Gastroesophageal sphincter (tissue), 4 donors: ENCODE measurements at regions not wholly inside any gene's neighbourhood (a gene's known extent, or its start where the extent isn't known, plus 50 kb on each side); places are given as distances from the start of the nearest gene placed in this dataset.

ENCODE experiments used
- ATAC-seq: fragments of 150-250 bp; one replicate; pipeline ENCODE4 v1.9.1; 2016; ENCODE audit warnings: mild to moderate bottlenecking, moderate library complexity
- H3K27ac ChIP-seq, 4 donors: fragments of 200-600 bp; sonication (generic) in 3 of 4; 1 replicate in 3 of 4; 2 replicates in 1 of 4; pipeline ENCODE4 v1.5.1; 2016 to 2019
- H3K27me3 ChIP-seq: fragments of 200-600 bp; sonication (generic); one replicate; pipeline ENCODE4 v1.5.1; 2019
- H3K36me3 ChIP-seq, 2 donors: fragments of 200-600 bp; sonication (generic); one replicate each; pipeline ENCODE4 v1.5.1; 2019; ENCODE audit warnings: control low read depth in 1 of 2
- H3K4me1 ChIP-seq, 3 donors: fragments of 200-600 bp; sonication (generic); 1 replicate in 2 of 3; 2 replicates in 1 of 3; pipeline ENCODE4 v1.5.1; 2016 to 2019; ENCODE audit warnings: control low read depth in 2 of 3
- H3K4me3 ChIP-seq, 2 donors: fragments of 200-600 bp; sonication (generic); one replicate each; pipeline ENCODE4 v1.5.1; 2019; ENCODE audit warnings: mild to moderate bottlenecking in 1 of 2, moderate library complexity in 1 of 2
- H3K9me3 ChIP-seq, 3 donors: fragments of 200-600 bp; sonication (generic); one replicate each; pipeline ENCODE4 v1.5.1; 2017 to 2019; ENCODE audit warnings: control low read depth in 2 of 3
- CTCF ChIP-seq, 4 experiments: fragments of 200-600 bp in 2 of 4; fragments of 450-650 bp in 2 of 4; sonication (generic) in 1 of 4; IDR thresholded peaks; one replicate each; pipeline ENCODE4 v1.5.1; 2017 to 2019; ENCODE audit warnings: antibody characterized with exemption in 4 of 4, mild to moderate bottlenecking in 2 of 4, moderate library complexity in 2 of 4
- EP300 ChIP-seq: sonication (generic); formaldehyde crosslinking; IDR thresholded peaks from one replicate; pipeline ENCODE4 v1.6.1; 2017; ENCODE audit warnings: antibody characterized with exemption, mild to moderate bottlenecking
- POLR2A ChIP-seq, 2 donors: fragments of 450-650 bp; IDR thresholded peaks; one replicate each; pipeline ENCODE4 v1.6.1; 2017; ENCODE audit warnings: antibody characterized with exemption in 2 of 2, mild to moderate bottlenecking in 2 of 2, moderate library complexity in 1 of 2
- POLR2AphosphoS5 ChIP-seq: sonication (generic); formaldehyde crosslinking; IDR thresholded peaks from one replicate; pipeline ENCODE4 v1.6.1; 2017; ENCODE audit warnings: antibody characterized with exemption
- WGBS, 2 donors: methylation state at CpG; one replicate each; pipeline ENCODE4 v1.1.5; 2018; ENCODE audit warnings: low coverage in 1 of 2; 5-methylcytosine and 5-hydroxymethylcytosine counted together

GRCh38 chr6:113290684-113291083, 566.5 kb upstream of the MARCKS start:
- Histone ChIP-seq H3K4me1 (peaks cover 0 to 11% (median 0%) of the 10 kb centered on the region in 3 donors), H3K27ac (no peak overlapping the region), H3K4me3 (no peak overlapping the region), H3K9me3 (no peaks in the 10 kb centered on the region), H3K36me3 (no peaks in the 10 kb centered on the region), H3K27me3 (no peaks in the 10 kb centered on the region)
- no peak for TF ChIP-seq CTCF (IDR thresholded peaks at IDR 0.05)
- no peak for TF ChIP-seq POLR2AphosphoS5
- TF ChIP-seq EP300: no peak
- TF ChIP-seq POLR2A (IDR thresholded peaks at IDR 0.05): no peak
- no peak for ATAC-seq
- 63 to 77% methylated on average over 1 of the region's 1 CpG for WGBS, 2 donors

GRCh38 chr6:113291751-113292445, 565.2 kb upstream of the MARCKS start:
- H3K9me3 ChIP-seq: no peaks in the 10 kb centered on the region
- 39% methylated on average over 4 of the region's 4 CpGs for WGBS, 2 donors
- no peaks in the 10 kb centered on the region for H3K36me3 ChIP-seq
- H3K4me3 ChIP-seq: no peak overlapping the region
- no peak overlapping the region for H3K27ac ChIP-seq
- no peak for ATAC-seq
- TF ChIP-seq EP300 (no peak), POLR2AphosphoS5 (no peak), CTCF (IDR thresholded peaks at IDR 0.05) (no peak), POLR2A (IDR thresholded peaks at IDR 0.05) (no peak)
- H3K27me3 ChIP-seq: no peaks in the 10 kb centered on the region
- H3K4me1 ChIP-seq: peaks cover 0 to 11% (median 0%) of the 10 kb centered on the region in 3 donors

- TF ChIP-seq POLR2AphosphoS5: no peak
- no peak for TF ChIP-seq CTCF (IDR thresholded peaks at IDR 0.05)
- TF ChIP-seq EP300: no peak
- TF ChIP-seq POLR2A (IDR thresholded peaks at IDR 0.05): no peak
- peaks cover 0 to 11% (median 0%) of the 10 kb centered on the region in 3 donors for H3K4me1 ChIP-seq
- no peaks in the 10 kb centered on the region for H3K36me3 ChIP-seq
- no peak overlapping the region for H3K27ac ChIP-seq
- no peak overlapping the region for H3K4me3 ChIP-seq
- no peaks in the 10 kb centered on the region for H3K27me3 ChIP-seq
- ATAC-seq: no peak
- H3K9me3 ChIP-seq: no peaks in the 10 kb centered on the region
- WGBS, 2 donors: 45 to 61% methylated on average over 3 of the region's 3 CpGs
Measured at GRCh38 chr6:113292646-113293422, 564.3 kb upstream of the MARCKS start.

- no peak overlapping the region for H3K27ac ChIP-seq
- H3K27me3 ChIP-seq: no peaks in the 10 kb centered on the region
- H3K36me3 ChIP-seq: no peaks in the 10 kb centered on the region
- TF ChIP-seq CTCF (IDR thresholded peaks at IDR 0.05): no peak
- no peak for TF ChIP-seq EP300
- no peak for TF ChIP-seq POLR2AphosphoS5
- no peak for TF ChIP-seq POLR2A (IDR thresholded peaks at IDR 0.05)
- no peaks in the 10 kb centered on the region for H3K9me3 ChIP-seq
- no peak for ATAC-seq
- H3K4me1 ChIP-seq: peaks cover 0 to 11% (median 0%) of the 10 kb centered on the region in 3 donors
- H3K4me3 ChIP-seq: no peak overlapping the region
Measured at GRCh38 chr6:113293423-113293740, 563.8 kb upstream of the MARCKS start.

- no peak for TF ChIP-seq EP300
- TF ChIP-seq CTCF (IDR thresholded peaks at IDR 0.05): no peak
- no peak for TF ChIP-seq POLR2A (IDR thresholded peaks at IDR 0.05)
- no peak for TF ChIP-seq POLR2AphosphoS5
- no peaks in the 10 kb centered on the region for H3K9me3 ChIP-seq
- no peak overlapping the region for H3K27ac ChIP-seq
- H3K4me3 ChIP-seq: no peak overlapping the region
- ATAC-seq: no peak
- no peaks in the 10 kb centered on the region for H3K27me3 ChIP-seq
- H3K36me3 ChIP-seq: no peaks in the 10 kb centered on the region
- H3K4me1 ChIP-seq: no peaks in the 10 kb centered on the region
Measured at GRCh38 chr6:113299531-113299930, 557.6 kb upstream of the MARCKS start.
